ENCODE measurements at regions not wholly inside any gene's neighbourhood (a gene's known extent, or its start where the extent isn't known, plus 50 kb on each side); places are given as distances from the start of the nearest gene placed in this dataset.

DNA sequence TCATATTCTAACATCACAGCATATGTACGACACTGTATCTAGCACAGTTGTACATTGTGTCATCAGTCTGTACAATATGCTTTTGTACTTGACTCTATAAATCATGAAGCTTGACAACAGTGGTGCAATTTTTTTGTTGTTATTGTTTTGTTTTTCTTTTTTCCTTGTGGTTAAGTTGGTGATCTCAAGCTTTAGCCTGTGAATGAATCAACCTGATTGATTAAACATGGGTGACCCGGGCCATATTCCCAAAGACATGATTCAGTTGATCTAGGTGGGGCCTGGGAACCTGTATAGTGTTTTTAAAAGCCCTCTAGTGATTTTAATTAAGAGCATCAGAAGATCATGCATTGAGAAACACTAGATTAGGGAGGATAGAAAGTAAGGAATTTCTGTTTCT lies 101.8 kb upstream of the AADACL2 start:
- Histone ChIP-seq H3K4me1 (ENCODE audit: control insufficient read depth, insufficient read depth, low read length) (no peaks in the 10 kb centered on the region), H3K4me3 (ENCODE audit: low read depth in 2 of 2, low read length in 2 of 2) (no peak overlapping the region), H3K36me3 (ENCODE audit: control insufficient read depth, insufficient read depth, low read length) (no peaks in the 10 kb centered on the region), H3K9me3 (ENCODE audit: control insufficient read depth, insufficient read depth, low read depth, low read length) (no peaks in the 10 kb centered on the region), H3K27ac (ENCODE audit: low read length) (no peak overlapping the region), H3K27me3 (ENCODE audit: control insufficient read depth, insufficient read depth, low read length) (no peaks in the 10 kb centered on the region)
- TF ChIP-seq TCF7L2 (IDR thresholded peaks at IDR 0.05; ENCODE audit: low read depth, low read length) (no peak), SIN3A (IDR thresholded peaks at IDR 0.05; ENCODE audit: borderline replicate concordance, insufficient read depth, low read depth, low read length) (no peak), POLR2AphosphoS5 (IDR thresholded peaks at IDR 0.05; ENCODE audit: low read depth, low read length) (no peak)
- TF ChIP-seq, protein P1, sequence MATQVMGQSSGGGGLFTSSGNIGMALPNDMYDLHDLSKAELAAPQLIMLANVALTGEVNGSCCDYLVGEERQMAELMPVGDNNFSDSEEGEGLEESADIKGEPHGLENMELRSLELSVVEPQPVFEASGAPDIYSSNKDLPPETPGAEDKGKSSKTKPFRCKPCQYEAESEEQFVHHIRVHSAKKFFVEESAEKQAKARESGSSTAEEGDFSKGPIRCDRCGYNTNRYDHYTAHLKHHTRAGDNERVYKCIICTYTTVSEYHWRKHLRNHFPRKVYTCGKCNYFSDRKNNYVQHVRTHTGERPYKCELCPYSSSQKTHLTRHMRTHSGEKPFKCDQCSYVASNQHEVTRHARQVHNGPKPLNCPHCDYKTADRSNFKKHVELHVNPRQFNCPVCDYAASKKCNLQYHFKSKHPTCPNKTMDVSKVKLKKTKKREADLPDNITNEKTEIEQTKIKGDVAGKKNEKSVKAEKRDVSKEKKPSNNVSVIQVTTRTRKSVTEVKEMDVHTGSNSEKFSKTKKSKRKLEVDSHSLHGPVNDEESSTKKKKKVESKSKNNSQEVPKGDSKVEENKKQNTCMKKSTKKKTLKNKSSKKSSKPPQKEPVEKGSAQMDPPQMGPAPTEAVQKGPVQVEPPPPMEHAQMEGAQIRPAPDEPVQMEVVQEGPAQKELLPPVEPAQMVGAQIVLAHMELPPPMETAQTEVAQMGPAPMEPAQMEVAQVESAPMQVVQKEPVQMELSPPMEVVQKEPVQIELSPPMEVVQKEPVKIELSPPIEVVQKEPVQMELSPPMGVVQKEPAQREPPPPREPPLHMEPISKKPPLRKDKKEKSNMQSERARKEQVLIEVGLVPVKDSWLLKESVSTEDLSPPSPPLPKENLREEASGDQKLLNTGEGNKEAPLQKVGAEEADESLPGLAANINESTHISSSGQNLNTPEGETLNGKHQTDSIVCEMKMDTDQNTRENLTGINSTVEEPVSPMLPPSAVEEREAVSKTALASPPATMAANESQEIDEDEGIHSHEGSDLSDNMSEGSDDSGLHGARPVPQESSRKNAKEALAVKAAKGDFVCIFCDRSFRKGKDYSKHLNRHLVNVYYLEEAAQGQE (IDR thresholded peaks at IDR 0.05; ENCODE audit: insufficient read depth in 1 of 2, low read depth in 2 of 2, low read length in 1 of 2): no peak
- TF ChIP-seq, protein P2, sequence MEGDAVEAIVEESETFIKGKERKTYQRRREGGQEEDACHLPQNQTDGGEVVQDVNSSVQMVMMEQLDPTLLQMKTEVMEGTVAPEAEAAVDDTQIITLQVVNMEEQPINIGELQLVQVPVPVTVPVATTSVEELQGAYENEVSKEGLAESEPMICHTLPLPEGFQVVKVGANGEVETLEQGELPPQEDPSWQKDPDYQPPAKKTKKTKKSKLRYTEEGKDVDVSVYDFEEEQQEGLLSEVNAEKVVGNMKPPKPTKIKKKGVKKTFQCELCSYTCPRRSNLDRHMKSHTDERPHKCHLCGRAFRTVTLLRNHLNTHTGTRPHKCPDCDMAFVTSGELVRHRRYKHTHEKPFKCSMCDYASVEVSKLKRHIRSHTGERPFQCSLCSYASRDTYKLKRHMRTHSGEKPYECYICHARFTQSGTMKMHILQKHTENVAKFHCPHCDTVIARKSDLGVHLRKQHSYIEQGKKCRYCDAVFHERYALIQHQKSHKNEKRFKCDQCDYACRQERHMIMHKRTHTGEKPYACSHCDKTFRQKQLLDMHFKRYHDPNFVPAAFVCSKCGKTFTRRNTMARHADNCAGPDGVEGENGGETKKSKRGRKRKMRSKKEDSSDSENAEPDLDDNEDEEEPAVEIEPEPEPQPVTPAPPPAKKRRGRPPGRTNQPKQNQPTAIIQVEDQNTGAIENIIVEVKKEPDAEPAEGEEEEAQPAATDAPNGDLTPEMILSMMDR (IDR thresholded peaks at IDR 0.05): no peak
- intact Hi-C loops (cut with micrococcal nuclease; ENCODE audit: unreplicated experiment): no loop called here
- in situ Hi-C loops (cut with HindIII; ENCODE audit: low pct_unique_long_range_greater_than_20kb, low sequenced_read_pairs): no loop called here
- ATAC-seq: no peak
- CTCF ChIA-PET: no interaction called here
- no peak for DNase-seq (ENCODE audit: low read depth, low spot score)
- no TSS peak for BruUV-seq (replicated peaks)
- POLR2A ChIA-PET: interaction anchor here (0.5 kb wide), 1 partner anchor 1419 kb away, joined by 7 read pairs; no protein-coding TSS in a partner anchor

DNA sequence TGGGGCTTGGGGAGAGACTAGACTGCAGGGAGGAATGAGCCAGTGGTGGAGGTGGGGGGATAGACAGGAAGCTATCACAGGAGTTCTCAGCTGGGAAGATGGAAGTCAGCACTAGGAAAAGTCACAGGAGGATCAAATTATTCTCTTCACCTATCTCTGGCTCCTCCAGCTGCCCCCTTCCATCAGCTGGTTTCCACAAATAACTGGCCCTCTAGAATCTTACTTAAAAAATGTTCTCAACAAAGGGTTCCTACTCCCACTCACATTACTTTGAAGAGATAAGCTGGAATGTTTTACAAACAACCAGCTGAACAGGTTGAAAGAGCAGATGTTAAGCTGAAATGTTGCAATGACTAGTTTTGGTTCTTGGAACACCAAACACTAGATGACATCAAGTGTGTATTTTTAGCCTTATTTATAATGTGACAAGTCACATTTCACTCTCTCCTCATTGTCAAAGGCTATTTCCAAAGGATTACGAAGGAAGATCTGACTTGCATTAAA lies 102.7 kb upstream of the AADACL2 start:
- no peak overlapping the region for H3K27ac ChIP-seq (ENCODE audit: low read length)
- H3K27me3 ChIP-seq (ENCODE audit: control insufficient read depth, insufficient read depth, low read length): no peaks in the 10 kb centered on the region
- POLR2A ChIA-PET: no interaction called here
- H3K4me1 ChIP-seq (ENCODE audit: control insufficient read depth, insufficient read depth, low read length): no peaks in the 10 kb centered on the region
- no peak for ATAC-seq
- CTCF ChIA-PET: no interaction called here
- no peak overlapping the region for H3K4me3 ChIP-seq (ENCODE audit: low read depth in 2 of 2, low read length in 2 of 2)
- intact Hi-C loops (cut with micrococcal nuclease; ENCODE audit: unreplicated experiment) (no loop called here), in situ Hi-C loops (cut with HindIII; ENCODE audit: low pct_unique_long_range_greater_than_20kb, low sequenced_read_pairs) (no loop called here)
- no peaks in the 10 kb centered on the region for H3K9me3 ChIP-seq (ENCODE audit: control insufficient read depth, insufficient read depth, low read depth, low read length)
- no TSS peak for BruUV-seq (replicated peaks)
- TF ChIP-seq, protein P2 (IDR thresholded peaks at IDR 0.05): no peak
- TF ChIP-seq TCF7L2 (IDR thresholded peaks at IDR 0.05; ENCODE audit: low read depth, low read length) (no peak), POLR2AphosphoS5 (IDR thresholded peaks at IDR 0.05; ENCODE audit: low read depth, low read length) (no peak), SIN3A (IDR thresholded peaks at IDR 0.05; ENCODE audit: borderline replicate concordance, insufficient read depth, low read depth, low read length) (no peak)
- TF ChIP-seq, protein P1 (IDR thresholded peaks at IDR 0.05; ENCODE audit: insufficient read depth in 1 of 2, low read depth in 2 of 2, low read length in 1 of 2): no peak
- no peaks in the 10 kb centered on the region for H3K36me3 ChIP-seq (ENCODE audit: control insufficient read depth, insufficient read depth, low read length)
- no peak for DNase-seq (ENCODE audit: low read depth, low spot score)
